PC-3 (cell line): ENCODE measurements at regions not wholly inside any gene's neighbourhood (a gene's known extent, or its start where the extent isn't known, plus 50 kb on each side); places are given as distances from the start of the nearest gene placed in this dataset.

ENCODE experiments used
- CTCF ChIP-seq: fragments of 300-600 bp; sonication (generic); conservative IDR thresholded peaks from 2 replicates; pipeline ENCODE4 v1.5.1; 2017; ENCODE audit warnings: antibody characterized with exemption, low read depth, mild to moderate bottlenecking, low read length
- EZH2phosphoT487 ChIP-seq: fragments of 300-600 bp; sonication (generic); IDR thresholded peaks from 2 replicates; pipeline ENCODE4 v1.6.1; 2018; ENCODE audit warnings: mild to moderate bottlenecking, antibody characterized with exemption, low read length, borderline replicate concordance

GRCh38 chr2:39871291-39871761 is 92.3 kb upstream of the THUMPD2 start:
- TF ChIP-seq CTCF (no peak), EZH2phosphoT487 (no peak)
